A549 (cell line): ENCODE measurements at regions not wholly inside any gene's neighbourhood (a gene's known extent, or its start where the extent isn't known, plus 50 kb on each side); places are given as distances from the start of the nearest gene placed in this dataset.
"Not testable (repeated sequence)": the region's sequence is repeated elsewhere in the genome, so short reads cannot be mapped to it uniquely, and the experiment has no call there.

Source experiments
- ATAC-seq, 2 experiments: fragments of 200-7000 bp in 1 of 2; fragments of >200 bp in 1 of 2; cut with Nextera tagmentation in 1 of 2; cut with Tn5 transposase in 1 of 2; 3 replicates each; pipeline versions ENCODE4 v1.8.0 to v1.9.1; 2018 to 2020; ENCODE audit warnings: mild to moderate bottlenecking in 1 of 2, moderate library complexity in 1 of 2
- CTCF ChIA-PET: fragments of 300-600 bp; sonication (Branson Sonifier 250); formaldehyde crosslinking; extraction: SDS; loops from one replicate; lab custom pipeline; 2021; ENCODE audit warnings: antibody characterized with exemption, inconsistent platforms; lab: Yijun Ruan, JAX
- POLR2A ChIA-PET: fragments of 350-600 bp; formaldehyde crosslinking; extraction: SDS; loops from one replicate; lab custom pipeline; 2021; ENCODE audit warnings: antibody characterized with exemption, inconsistent platforms; lab: Yijun Ruan, JAX
- DNase-seq, 2 experiments: peaks; one replicate each; pipeline versions ENCODE4 v3.0.0 to v3.0.0-alpha.2; 2011 to 2016; ENCODE audit warnings: low read depth in 1 of 2, low spot score in 1 of 2
- FAIRE-seq: peaks from 2 replicates; lab custom pipeline; 2011; peaks lifted over from hg19 to GRCh38; lab: Jason Lieb, UNC
- H3K27ac ChIP-seq, 2 experiments: fragments of >200 bp; sonication (Bioruptor Twin); formaldehyde crosslinking; 3 replicates each; pipeline ENCODE4 v1.5.1; 2016 to 2017
- H3K4me1 ChIP-seq: fragments of >200 bp; sonication (Bioruptor Twin); formaldehyde crosslinking; 3 replicates; pipeline ENCODE4 v1.6.1; 2016
- H3K4me2 ChIP-seq: fragments of >200 bp; sonication (Bioruptor Twin); formaldehyde crosslinking; 3 replicates; pipeline ENCODE4 v1.6.1; 2016
- H3K4me3 ChIP-seq: fragments of >200 bp; sonication (Bioruptor Twin); formaldehyde crosslinking; 3 replicates; pipeline ENCODE4 v1.5.1; 2016
- H3K9me3 ChIP-seq: fragments of >200 bp; sonication (Bioruptor Twin); formaldehyde crosslinking; 3 replicates; pipeline ENCODE4 v1.6.1; 2016
- ATOH8 ChIP-seq: fragments of 250-450 bp; sonication (Bioruptor Pico); IDR thresholded peaks from 2 replicates; pipeline ENCODE4 v1.5.0; 2020; ENCODE audit warnings: low read depth, mild to moderate bottlenecking, moderate library complexity
- BCL3 ChIP-seq: fragments of >200 bp; sonication (Bioruptor Twin); formaldehyde crosslinking; IDR thresholded peaks from 3 replicates; pipeline ENCODE4 v1.6.1; 2016
- CHD4 ChIP-seq: fragments of 200-600 bp; sonication (generic); IDR thresholded peaks from 2 replicates; pipeline ENCODE4 v1.6.1; 2016; ENCODE audit warnings: antibody characterized with exemption, mild to moderate bottlenecking, borderline replicate concordance
- E2F6 ChIP-seq: IDR thresholded peaks from 2 replicates; pipeline ENCODE4 v1.6.1; 2012; ENCODE audit warnings: low read depth, borderline replicate concordance
- EHF ChIP-seq: fragments of 250-450 bp; sonication (Bioruptor Pico); IDR thresholded peaks from 2 replicates; pipeline ENCODE4 v1.5.0; 2020; ENCODE audit warnings: mild to moderate bottlenecking
- FOSL2 ChIP-seq, 2 experiments: fragments of 450-650 bp in 1 of 2; fragments of >200 bp in 1 of 2; sonication (Bioruptor Twin) in 1 of 2; formaldehyde crosslinking; IDR thresholded peaks; 2 replicates each; pipeline versions ENCODE4 v1.5.0 to v1.6.1; 2016 to 2020; ENCODE audit warnings: mild to moderate bottlenecking in 1 of 2, moderate library complexity in 1 of 2
- GATA3 ChIP-seq: IDR thresholded peaks from 2 replicates; pipeline ENCODE4 v1.6.1; 2012; ENCODE audit warnings: borderline replicate concordance
- HES2 ChIP-seq: fragments of >200 bp; sonication (Bioruptor Twin); formaldehyde crosslinking; IDR thresholded peaks from 2 replicates; pipeline ENCODE4 v1.6.1; 2016
- HOXB5 ChIP-seq: fragments of 250-450 bp; sonication (Bioruptor Pico); IDR thresholded peaks from 2 replicates; pipeline ENCODE4 v1.5.0; 2020; ENCODE audit warnings: mild to moderate bottlenecking, moderate library complexity
- JUN ChIP-seq, 2 experiments: fragments of >200 bp; sonication (Bioruptor Twin); formaldehyde crosslinking; IDR thresholded peaks; 2 replicates in 1 of 2; 3 replicates in 1 of 2; pipeline ENCODE4 v1.6.1; 2016 to 2017
- KDM1A ChIP-seq: fragments of 200-600 bp; sonication (generic); IDR thresholded peaks from 2 replicates; pipeline ENCODE4 v1.6.1; 2016; ENCODE audit warnings: low read depth, mild to moderate bottlenecking
- MAFK ChIP-seq: fragments of 450-650 bp; IDR thresholded peaks from 2 replicates; pipeline ENCODE4 v1.6.1; 2014; ENCODE audit not compliant: partially characterized antibody
- MAX ChIP-seq: IDR thresholded peaks from 2 replicates; pipeline ENCODE4 v1.6.1; 2012
- MAZ ChIP-seq: fragments of 150-350 bp; IDR thresholded peaks from 2 replicates; pipeline ENCODE4 v1.6.1; 2014; ENCODE audit warnings: antibody characterized with exemption, low read depth, low read length, borderline replicate concordance
- NPAS2 ChIP-seq: fragments of 250-450 bp; sonication (Bioruptor Pico); IDR thresholded peaks from 2 replicates; pipeline ENCODE4 v1.8.0; 2022; ENCODE audit warnings: mild to moderate bottlenecking, moderate library complexity, borderline replicate concordance
- NR3C1 ChIP-seq: fragments of >200 bp; sonication (Bioruptor Twin); formaldehyde crosslinking; IDR thresholded peaks from 3 replicates; pipeline ENCODE4 v1.6.1; 2017
- POLR2AphosphoS2 ChIP-seq: conservative IDR thresholded peaks from 2 replicates; pipeline ENCODE4 v1.6.1; 2012; ENCODE audit warnings: low read length, improper control_type of control experiment, inconsistent platforms
- RARB ChIP-seq: fragments of 250-450 bp; sonication (Bioruptor Pico); IDR thresholded peaks from 2 replicates; pipeline ENCODE4 v1.8.0; 2021; ENCODE audit warnings: mild to moderate bottlenecking, moderate library complexity
- RCOR1 ChIP-seq: fragments of 150-350 bp; IDR thresholded peaks from 2 replicates; pipeline ENCODE4 v1.6.1; 2014; ENCODE audit warnings: antibody characterized with exemption, low read length, low read depth
- SMC3 ChIP-seq: fragments of >200 bp; sonication (Bioruptor Twin); formaldehyde crosslinking; IDR thresholded peaks from 3 replicates; pipeline ENCODE4 v1.6.1; 2018; ENCODE audit warnings: inconsistent platforms
- TP53 ChIP-seq: fragments of 250-450 bp; sonication (Bioruptor Pico); IDR thresholded peaks from 2 replicates; pipeline ENCODE4 v1.5.0; 2021; ENCODE audit warnings: mild to moderate bottlenecking, moderate library complexity
- ZFP36 ChIP-seq: fragments of 450-650 bp; IDR thresholded peaks from 2 replicates; pipeline ENCODE4 v1.6.1; 2014; ENCODE audit warnings: borderline replicate concordance; ENCODE audit not compliant: partially characterized antibody
- ZSCAN20 ChIP-seq: fragments of 250-450 bp; sonication (Bioruptor Pico); IDR thresholded peaks from 2 replicates; pipeline ENCODE4 v1.8.0; 2022; ENCODE audit warnings: mild to moderate bottlenecking, moderate library complexity
- WGBS: methylation state at CpG from one replicate; pipeline ENCODE4 v1.1.6; 2017; ENCODE audit errors: missing lambda C conversion rate; 5-methylcytosine and 5-hydroxymethylcytosine counted together

- ChIA-PET CTCF (no interaction called here), POLR2A (no interaction called here)
- TF ChIP-seq ZFP36 (no peak), BCL3 (no peak), NR3C1 (no peak), NPAS2 (CRISPR knock-in tag) (no peak), MAFK (no peak), JUN (IDR thresholded peaks at IDR 0.05) (peak in 1 of 2 experiments; percentile 50; a peak in 2 of 5 replicates), HES2 (no peak), MAX (peak; percentile 73), RCOR1 (no peak), CHD4 (no peak), ZSCAN20 (no peak), ATOH8 (CRISPR knock-in tag) (peak; percentile 89), TP53 (CRISPR knock-in tag) (no peak), E2F6 (0 out of 2 replicates have a peak, but pooled peaks have one; percentile 40), GATA3 (peak; percentile 46; the same call in 1 of the 2 replicates), FOSL2 (IDR thresholded peaks at IDR 0.05) (no peak), FOSL2 (CRISPR knock-in tag; IDR thresholded peaks at IDR 0.05) (peak; percentile 62), EHF (no peak), KDM1A (no peak), POLR2AphosphoS2 (no peak), HOXB5 (CRISPR knock-in tag) (0 out of 2 replicates have a peak, but pooled peaks have one; percentile 48), RARB (0 out of 2 replicates have a peak, but pooled peaks have one; percentile 65), MAZ (no peak), SMC3 (no peak)
- H3K27ac ChIP-seq = peak overlapping the region; percentile 73 to 81
- DNase-seq = peak in 1 of 2 experiments; percentile 84
- peak overlapping the region; percentile 42 for H3K4me2 ChIP-seq
- H3K4me1 ChIP-seq = peaks cover 42% of the 10 kb centered on the region
- H3K9me3 ChIP-seq = peaks cover 18% of the 10 kb centered on the region; the same call in 2 of the 3 replicates
- no peak for FAIRE-seq
- 47% methylated on average over 11 of the region's 11 CpGs for WGBS
- ATAC-seq = peak; percentile 66 to 76; a peak in 5 of 6 replicates
- no peak overlapping the region for H3K4me3 ChIP-seq
Measured at GRCh38 chr14:88986146-88986841, 161.8 kb downstream of the TTC8 start.

- Histone ChIP-seq H3K27ac (peak overlapping the region; percentile 73 to 81; a peak in 5 of 6 replicates), H3K4me1 (peaks cover 42% of the 10 kb centered on the region)
Measured at GRCh38 chr14:88986908-88987307, 162.5 kb downstream of the TTC8 start.

More at GRCh38 chr14:88986908-88987307, 162.5 kb downstream of the TTC8 start:
- DNase-seq, POLR2A ChIA-PET, H3K4me3 ChIP-seq, H3K4me2 ChIP-seq, FAIRE-seq, ATAC-seq: not testable (repeated sequence)
- peaks cover 22% of the 10 kb centered on the region for H3K9me3 ChIP-seq
- CTCF ChIA-PET = interaction anchor here (0.8 kb wide), 1 partner anchor 320 kb away, joined by 3 read pairs; no protein-coding TSS in a partner anchor
- 79% methylated on average over 2 of the region's 2 CpGs for WGBS
